ENCODE measurements at regions not wholly inside any gene's neighbourhood (a gene's known extent, or its start where the extent isn't known, plus 50 kb on each side); places are given as distances from the start of the nearest gene placed in this dataset.

GRCh38 chr11:111186308-111186915 is 59.1 kb upstream of the POU2AF2 start:
- TF ChIP-seq CTCF (IDR thresholded peaks at IDR 0.05) = no peak
- no peak for TF ChIP-seq EZH2phosphoT487 (IDR thresholded peaks at IDR 0.05)
- TF ChIP-seq EZH2 (IDR thresholded peaks at IDR 0.05) = no peak
